ENCODE measurements at regions not wholly inside any gene's neighbourhood (a gene's known extent, or its start where the extent isn't known, plus 50 kb on each side); places are given as distances from the start of the nearest gene placed in this dataset.

GRCh38 chr12:92234533-92234932 lies 88.9 kb upstream of the BTG1 start:
- H2AFZ ChIP-seq (ENCODE audit: control insufficient read depth, low read depth, low read length), result no peak overlapping the region
- intact Hi-C loops (cut with micrococcal nuclease; ENCODE audit: unreplicated experiment), result no loop called here
- no peaks in the 10 kb centered on the region for H3K4me1 ChIP-seq (ENCODE audit: control insufficient read depth, insufficient read depth, low read length)
- no peaks in the 10 kb centered on the region for H3K79me2 ChIP-seq (ENCODE audit: control insufficient read depth, insufficient read depth, low read length)
- ChIA-PET RAD21 (ENCODE audit: unreplicated experiment) (interaction anchor here (1.7 kb wide), 1 partner anchor 89 kb away, joined by 3 read pairs; the partner anchor contains the start of gene BTG1), CTCF (no interaction called here), SMC1A (ENCODE audit: uncharacterized antibody, unreplicated experiment) (interaction anchor here (0.8 to 1.9 kb wide), 2 partner anchors 17 to 337 kb away, joined by 3 to 9 read pairs; no protein-coding TSS in a partner anchor), POLR2A (no interaction called here)
- no peak for DNase-seq (ENCODE audit: low read depth, low spot score)
- no peak overlapping the region for H3K27ac ChIP-seq (ENCODE audit: control insufficient read depth, insufficient read depth)
- no peak overlapping the region for H3K4me3 ChIP-seq
- no peak overlapping the region for H3K9ac ChIP-seq (ENCODE audit: control insufficient read depth, insufficient read depth, low read length)
- TF ChIP-seq IRF3 (IDR thresholded peaks at IDR 0.05) (no peak), BRCA1 (IDR thresholded peaks at IDR 0.05; ENCODE audit: low read depth, low read length) (no peak), BMI1 (IDR thresholded peaks at IDR 0.05; ENCODE audit: borderline replicate concordance) (no peak), POLR2AphosphoS5 (IDR thresholded peaks at IDR 0.05; ENCODE audit: low read length) (no peak), NFIC (IDR thresholded peaks at IDR 0.05; ENCODE audit: low read depth, low read length) (no peak), SUPT20H (IDR thresholded peaks at IDR 0.05; ENCODE audit: borderline replicate concordance, control insufficient read depth, low read depth, low read length) (no peak), PML (IDR thresholded peaks at IDR 0.05; ENCODE audit: low read length) (no peak), CUX1 (IDR thresholded peaks at IDR 0.05; ENCODE audit: insufficient replicate concordance, low read depth, low read length) (no peak), ATF2 (IDR thresholded peaks at IDR 0.05; ENCODE audit: low read length) (no peak), ZNF217 (IDR thresholded peaks at IDR 0.05) (no peak), MTA2 (IDR thresholded peaks at IDR 0.05; ENCODE audit: low read depth) (no peak), IKZF1 (conservative IDR thresholded peaks at IDR 0.05) (no peak), CHD1 (IDR thresholded peaks at IDR 0.05; ENCODE audit: low read depth, low read length) (no peak), RAD51 (IDR thresholded peaks at IDR 0.05) (no peak), ATF3 (IDR thresholded peaks at IDR 0.05; ENCODE audit: borderline replicate concordance, extremely low read depth, low read depth, low read length) (no peak)
- no peaks in the 10 kb centered on the region for H4K20me1 ChIP-seq (ENCODE audit: control insufficient read depth, insufficient read depth)
- no peaks in the 10 kb centered on the region for H3K36me3 ChIP-seq (ENCODE audit: control insufficient read depth in 2 of 2, insufficient read depth in 2 of 2, low read length in 1 of 2)
- H3K9me3 ChIP-seq (replicated peaks; ENCODE audit: control insufficient read depth, insufficient read depth, low read length), result no peaks in the 10 kb centered on the region
- no peak overlapping the region for H3K4me2 ChIP-seq (ENCODE audit: control insufficient read depth, insufficient read depth)
- no TSS peak for BruUV-seq (replicated peaks)
- in situ Hi-C loops (cut with MboI), result no loop called here
- H3K27me3 ChIP-seq (replicated peaks in 1 of 2; ENCODE audit: control insufficient read depth in 2 of 2, insufficient read depth in 2 of 2, low read length in 1 of 2), result no peaks in the 10 kb centered on the region
- no peak for FAIRE-seq
- 100% methylated on average over 1 of the region's 1 CpG for WGBS (ENCODE audit: insufficient coverage, insufficient replicate concordance, low lambda C conversion rate, missing lambda C conversion rate)
- no peak for ATAC-seq

Measured in GM12878 (cell line).